BJ (cell line): ENCODE measurements at regions not wholly inside any gene's neighbourhood (a gene's known extent, or its start where the extent isn't known, plus 50 kb on each side); places are given as distances from the start of the nearest gene placed in this dataset.

ENCODE experiments used
- CTCF ChIA-PET: fragments of 350-600 bp; formaldehyde crosslinking; extraction: SDS; loops from one replicate; lab custom pipeline; 2021; ENCODE audit warnings: antibody characterized with exemption, inconsistent platforms; lab: Yijun Ruan, JAX
- POLR2A ChIA-PET: fragments of 300-600 bp; sonication (Branson Sonifier 250); formaldehyde crosslinking; extraction: SDS; loops from one replicate; lab custom pipeline; 2021; ENCODE audit warnings: antibody characterized with exemption; lab: Charles Lee
- DNase-seq: peaks from one replicate; pipeline ENCODE4 v3.0.0-alpha.2; 2011; ENCODE audit warnings: low read depth
- H3K27me3 ChIP-seq: 2 replicates; pipeline ENCODE4 v1.6.0; 2011; ENCODE audit warnings: low read length; ENCODE audit not compliant: control insufficient read depth, insufficient read depth
- H3K36me3 ChIP-seq: 2 replicates; pipeline ENCODE4 v1.5.1; 2011; ENCODE audit warnings: low read length; ENCODE audit not compliant: control insufficient read depth, insufficient read depth
- H3K4me3 ChIP-seq: 2 replicates; pipeline ENCODE4 v1.5.1; 2011; ENCODE audit warnings: low read depth, mild to moderate bottlenecking, control low read depth, low read length
- CTCF ChIP-seq: IDR thresholded peaks from 2 replicates; pipeline ENCODE4 v1.5.1; 2011; ENCODE audit warnings: low read depth, mild to moderate bottlenecking, control low read depth, inconsistent platforms, low read length, moderate library complexity; ENCODE audit not compliant: insufficient read depth

GRCh38 chr6:2556761-2557160 lies 194.0 kb downstream of the MYLK4 start:
- CTCF ChIA-PET, result no interaction called here
- TF ChIP-seq CTCF, result no peak

GRCh38 chr6:2554651-2555260 lies 196.0 kb downstream of the MYLK4 start:
- no peak for TF ChIP-seq CTCF
- POLR2A ChIA-PET, result no interaction called here
- no peak for DNase-seq

More at GRCh38 chr6:2556761-2557160, 194.0 kb downstream of the MYLK4 start:
- Histone ChIP-seq H3K4me3 (no peak overlapping the region), H3K27me3 (peaks cover 2% of the 10 kb centered on the region; the same call in 1 of the 2 replicates), H3K36me3 (no peaks in the 10 kb centered on the region)
- POLR2A ChIA-PET, result no interaction called here
- DNase-seq, result no peak

GRCh38 chr6:2552526-2553154 lies 198.1 kb downstream of the MYLK4 start:
- Histone ChIP-seq H3K36me3 (no peaks in the 10 kb centered on the region), H3K27me3 (no peaks in the 10 kb centered on the region), H3K4me3 (no peak overlapping the region)
- CTCF ChIA-PET, result no interaction called here
- DNase-seq, result no peak
- POLR2A ChIA-PET, result no interaction called here
- no peak for TF ChIP-seq CTCF

More at GRCh38 chr6:2554651-2555260, 196.0 kb downstream of the MYLK4 start:
- CTCF ChIA-PET, result no interaction called here
- Histone ChIP-seq H3K27me3 (no peaks in the 10 kb centered on the region), H3K36me3 (no peaks in the 10 kb centered on the region), H3K4me3 (no peak overlapping the region)

- ChIA-PET CTCF (interaction anchor here (1.0 kb wide), 1 partner anchor 9 kb away, joined by 3 read pairs; no protein-coding TSS in a partner anchor), POLR2A (no interaction called here)
- no peaks in the 10 kb centered on the region; the same call in 1 of the 2 replicates for H3K27me3 ChIP-seq
- no peak overlapping the region for H3K4me3 ChIP-seq
- H3K36me3 ChIP-seq, result no peaks in the 10 kb centered on the region
- no peak for TF ChIP-seq CTCF
- DNase-seq, result no peak
Observed at GRCh38 chr6:2551705-2552104, 199.0 kb downstream of the MYLK4 start.

GRCh38 chr6:2550247-2550646 lies 200.5 kb downstream of the MYLK4 start:
- H3K36me3 ChIP-seq, result no peaks in the 10 kb centered on the region
- no peak for TF ChIP-seq CTCF
- POLR2A ChIA-PET, result no interaction called here
- no peak overlapping the region for H3K4me3 ChIP-seq
- no peaks in the 10 kb centered on the region; the same call in 1 of the 2 replicates for H3K27me3 ChIP-seq
- CTCF ChIA-PET, result no interaction called here
- no peak for DNase-seq
